HL-60 (cell line): ENCODE measurements at regions not wholly inside any gene's neighbourhood (a gene's known extent, or its start where the extent isn't known, plus 50 kb on each side); places are given as distances from the start of the nearest gene placed in this dataset.

Source experiments
- DNase-seq, 2 experiments: peaks; one replicate each; pipeline ENCODE4 v3.0.0-alpha.2; 2010 to 2020; ENCODE audit warnings: low read depth in 1 of 2, low spot score in 1 of 2
- H3K27ac ChIP-seq: fragments of 250-450 bp; sonication (Bioruptor Pico); replicated peaks from 2 replicates; pipeline ENCODE4 v1.5.1; 2020; ENCODE audit warnings: mild to moderate bottlenecking, moderate library complexity
- H3K27me3 ChIP-seq: fragments of 250-450 bp; sonication (Bioruptor Pico); 2 replicates; pipeline ENCODE4 v1.5.1; 2021; ENCODE audit warnings: mild to moderate bottlenecking, moderate library complexity; ENCODE audit not compliant: insufficient read depth, poor library complexity, severe bottlenecking
- H3K4me3 ChIP-seq: replicated peaks from 2 replicates; pipeline ENCODE4 v1.5.1; 2011; ENCODE audit warnings: mild to moderate bottlenecking, control low read depth, low read length; ENCODE audit not compliant: insufficient read depth
- CTCF ChIP-seq: IDR thresholded peaks from one replicate; pipeline ENCODE4 v1.5.1; 2011; ENCODE audit warnings: low read length, control low read depth, inconsistent platforms; ENCODE audit not compliant: insufficient read depth
- GABPA ChIP-seq: IDR thresholded peaks from 2 replicates; pipeline ENCODE4 v1.6.1; 2012; ENCODE audit warnings: low read depth
- POLR2AphosphoS5 ChIP-seq: IDR thresholded peaks from 2 replicates; pipeline ENCODE4 v1.6.1; 2012; ENCODE audit warnings: low read depth
- SPI1 ChIP-seq: IDR thresholded peaks from 2 replicates; pipeline ENCODE4 v1.6.1; 2012; ENCODE audit warnings: low read depth, mild to moderate bottlenecking, borderline replicate concordance
- TF ChIP-seq, protein P1 (sequence below): IDR thresholded peaks from 2 replicates; pipeline ENCODE4 v1.6.1; 2012; ENCODE audit warnings: low read depth; ENCODE audit not compliant: insufficient replicate concordance

DNA sequence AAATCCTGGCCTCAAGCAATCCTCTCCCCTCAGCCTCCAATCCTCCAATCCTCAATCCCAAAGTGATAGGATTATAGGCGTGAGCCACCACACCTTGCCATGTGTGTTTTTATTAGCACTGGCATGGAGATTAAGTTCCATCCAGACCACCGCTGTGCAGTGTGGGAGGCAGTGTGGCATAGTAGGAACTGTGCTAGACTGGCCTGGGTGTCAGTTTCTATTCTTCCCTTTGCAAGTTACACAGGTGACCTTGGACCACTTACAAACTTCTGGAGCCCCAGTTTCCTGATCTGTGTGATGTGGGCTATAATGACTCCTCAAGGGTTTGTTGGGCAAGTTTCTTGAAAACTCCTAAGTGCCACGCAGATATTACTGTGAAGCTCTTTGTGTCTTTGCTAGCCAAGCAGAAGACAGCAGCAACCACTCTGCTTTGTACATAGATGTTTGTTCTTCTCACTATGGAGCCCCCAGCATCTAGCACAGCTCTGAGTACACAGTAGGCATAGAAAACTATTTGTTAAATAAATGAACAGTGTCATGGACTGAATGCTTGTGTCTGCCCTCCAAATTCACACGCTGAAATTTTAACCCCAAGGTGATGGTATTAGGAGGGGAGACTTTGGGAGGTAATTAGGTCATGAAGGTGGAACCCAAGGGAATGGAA lies 93.0 kb downstream of the LBH start:
- DNase-seq, result no peak
- TF ChIP-seq POLR2AphosphoS5 (no peak), GABPA (no peak)
- TF ChIP-seq, protein P1, sequence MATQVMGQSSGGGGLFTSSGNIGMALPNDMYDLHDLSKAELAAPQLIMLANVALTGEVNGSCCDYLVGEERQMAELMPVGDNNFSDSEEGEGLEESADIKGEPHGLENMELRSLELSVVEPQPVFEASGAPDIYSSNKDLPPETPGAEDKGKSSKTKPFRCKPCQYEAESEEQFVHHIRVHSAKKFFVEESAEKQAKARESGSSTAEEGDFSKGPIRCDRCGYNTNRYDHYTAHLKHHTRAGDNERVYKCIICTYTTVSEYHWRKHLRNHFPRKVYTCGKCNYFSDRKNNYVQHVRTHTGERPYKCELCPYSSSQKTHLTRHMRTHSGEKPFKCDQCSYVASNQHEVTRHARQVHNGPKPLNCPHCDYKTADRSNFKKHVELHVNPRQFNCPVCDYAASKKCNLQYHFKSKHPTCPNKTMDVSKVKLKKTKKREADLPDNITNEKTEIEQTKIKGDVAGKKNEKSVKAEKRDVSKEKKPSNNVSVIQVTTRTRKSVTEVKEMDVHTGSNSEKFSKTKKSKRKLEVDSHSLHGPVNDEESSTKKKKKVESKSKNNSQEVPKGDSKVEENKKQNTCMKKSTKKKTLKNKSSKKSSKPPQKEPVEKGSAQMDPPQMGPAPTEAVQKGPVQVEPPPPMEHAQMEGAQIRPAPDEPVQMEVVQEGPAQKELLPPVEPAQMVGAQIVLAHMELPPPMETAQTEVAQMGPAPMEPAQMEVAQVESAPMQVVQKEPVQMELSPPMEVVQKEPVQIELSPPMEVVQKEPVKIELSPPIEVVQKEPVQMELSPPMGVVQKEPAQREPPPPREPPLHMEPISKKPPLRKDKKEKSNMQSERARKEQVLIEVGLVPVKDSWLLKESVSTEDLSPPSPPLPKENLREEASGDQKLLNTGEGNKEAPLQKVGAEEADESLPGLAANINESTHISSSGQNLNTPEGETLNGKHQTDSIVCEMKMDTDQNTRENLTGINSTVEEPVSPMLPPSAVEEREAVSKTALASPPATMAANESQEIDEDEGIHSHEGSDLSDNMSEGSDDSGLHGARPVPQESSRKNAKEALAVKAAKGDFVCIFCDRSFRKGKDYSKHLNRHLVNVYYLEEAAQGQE, result no peak
- Histone ChIP-seq H3K27ac (no peak overlapping the region), H3K4me3 (no peak overlapping the region), H3K27me3 (no peaks in the 10 kb centered on the region)

DNA sequence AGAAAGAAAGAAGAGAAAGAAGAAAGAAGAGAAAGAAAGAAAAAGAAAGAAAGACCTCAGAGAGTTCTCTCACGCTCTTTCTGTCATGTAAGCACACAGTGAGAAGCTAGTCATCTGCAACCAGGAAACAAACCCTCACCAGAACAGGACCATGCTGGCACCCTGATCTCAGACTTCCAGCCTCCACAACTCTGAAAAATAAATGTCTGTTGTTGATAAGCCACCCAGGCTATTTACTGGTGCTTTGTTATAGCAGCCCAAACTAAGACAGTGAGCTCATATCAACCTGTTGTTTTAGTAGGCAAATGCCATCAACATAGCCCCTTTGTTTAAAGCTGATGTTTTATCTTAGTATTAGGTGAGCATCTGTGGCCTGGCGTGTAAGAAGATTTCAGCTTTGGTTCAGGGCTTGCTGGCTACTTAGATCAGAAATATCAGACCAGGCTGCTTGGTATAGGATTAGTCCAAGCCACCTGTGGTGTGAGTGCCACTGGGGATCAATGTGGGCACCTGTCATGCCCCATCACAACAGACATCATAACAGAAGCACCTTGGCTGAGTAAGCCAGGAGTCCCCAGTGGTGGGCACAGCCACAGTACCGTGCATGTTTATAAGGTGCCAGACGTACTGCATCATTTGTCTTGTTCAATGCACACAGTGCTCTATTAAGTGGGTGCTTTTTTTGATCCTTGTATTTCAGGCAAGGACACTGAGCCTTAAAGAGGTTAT lies 94.4 kb downstream of the LBH start:
- Histone ChIP-seq H3K27ac (no peak overlapping the region), H3K4me3 (no peak overlapping the region), H3K27me3 (no peaks in the 10 kb centered on the region)
- no peak for TF ChIP-seq CTCF
- TF ChIP-seq GABPA, result no peak
- TF ChIP-seq SPI1, result no peak
- TF ChIP-seq, protein P1, result no peak
- TF ChIP-seq POLR2AphosphoS5, result no peak
- DNase-seq, result no peak

GRCh38 chr2:30326497-30326896 lies 95.2 kb downstream of the LBH start:
- Histone ChIP-seq H3K4me3 (no peak overlapping the region), H3K27me3 (no peaks in the 10 kb centered on the region), H3K27ac (no peak overlapping the region)
- DNase-seq, result no peak
- TF ChIP-seq SPI1 (no peak), GABPA (no peak), POLR2AphosphoS5 (no peak), CTCF (no peak)

GRCh38 chr2:30331038-30331437 lies 99.7 kb downstream of the LBH start:
- no peak overlapping the region for H3K4me3 ChIP-seq
- TF ChIP-seq, protein P1, result no peak
- no peak for TF ChIP-seq POLR2AphosphoS5
- no peak for TF ChIP-seq CTCF
- TF ChIP-seq SPI1, result no peak
- no peak for TF ChIP-seq GABPA
- no peaks in the 10 kb centered on the region for H3K27me3 ChIP-seq
- H3K27ac ChIP-seq, result no peak overlapping the region
- no peak for DNase-seq
